Upper lobe of left lung (tissue), 4 donors: ENCODE measurements at regions not wholly inside any gene's neighbourhood (a gene's known extent, or its start where the extent isn't known, plus 50 kb on each side); places are given as distances from the start of the nearest gene placed in this dataset.

ENCODE experiments used
- CTCF ChIP-seq, 6 experiments: fragments of 450-650 bp in 4 of 6; fragments of 200-600 bp in 2 of 6; sonication (generic) in 2 of 6; IDR thresholded peaks; one replicate each; pipeline ENCODE4 v1.5.1; 2016 to 2019; ENCODE audit warnings: antibody characterized with exemption in 6 of 6
- POLR2A ChIP-seq, 4 donors: fragments of 450-650 bp; IDR thresholded peaks; one replicate each; pipeline ENCODE4 v1.5.1; 2016 to 2017; ENCODE audit warnings: antibody characterized with exemption in 4 of 4, mild to moderate bottlenecking in 2 of 4
- POLR2AphosphoS5 ChIP-seq, 2 donors: sonication (generic); formaldehyde crosslinking; IDR thresholded peaks; one replicate each; pipeline ENCODE4 v1.5.1; 2017; ENCODE audit warnings: antibody characterized with exemption in 2 of 2

DNA sequence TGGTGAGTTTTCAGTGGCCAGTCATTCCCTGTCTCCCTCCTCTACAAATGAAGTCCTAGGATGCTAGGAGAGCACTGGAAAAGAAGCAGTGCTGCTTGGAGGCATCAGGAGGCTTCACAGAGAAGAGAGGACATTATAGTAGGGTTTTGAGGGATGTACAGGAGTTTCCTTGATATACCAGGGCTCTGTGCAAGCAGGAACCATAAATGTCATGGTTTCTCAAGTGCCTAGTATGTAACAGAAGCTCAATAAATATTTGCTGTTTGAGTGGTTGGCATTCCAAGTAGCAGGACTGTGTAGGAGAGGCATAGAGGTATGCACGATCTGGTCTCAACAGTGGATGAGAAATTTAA, 133.5 kb upstream of the WNT4 start:
- TF ChIP-seq POLR2A (IDR thresholded peaks at IDR 0.05) (no peak), CTCF (IDR thresholded peaks at IDR 0.05) (no peak), POLR2AphosphoS5 (IDR thresholded peaks at IDR 0.05) (no peak)
